Nephron progenitor cell (in vitro differentiated cells): ENCODE measurements at regions not wholly inside any gene's neighbourhood (a gene's known extent, or its start where the extent isn't known, plus 50 kb on each side); places are given as distances from the start of the nearest gene placed in this dataset.
A peak's percentile ranks its signal among the peaks of the same experiment; 100 is the strongest.

ENCODE experiments used
- DNase-seq: peaks from one replicate; pipeline ENCODE4 v3.0.0; 2021
- H3K27ac Mint-ChIP-seq: 2 replicates; pipeline ENCODE4 v1.8.0; 2021; ENCODE audit warnings: mild to moderate bottlenecking, moderate library complexity, mixed read lengths
- H3K27me3 Mint-ChIP-seq: 2 replicates; pipeline ENCODE4 v1.8.0; 2021; ENCODE audit warnings: mild to moderate bottlenecking, low read depth, mixed read lengths; ENCODE audit not compliant: poor library complexity
- H3K36me3 Mint-ChIP-seq: 2 replicates; pipeline ENCODE4 v1.8.0; 2021; ENCODE audit warnings: low read depth, mixed read lengths
- H3K4me1 Mint-ChIP-seq: 2 replicates; pipeline ENCODE4 v1.8.0; 2021; ENCODE audit warnings: mixed read lengths
- H3K4me3 Mint-ChIP-seq: 2 replicates; pipeline ENCODE4 v1.8.0; 2021; ENCODE audit warnings: mild to moderate bottlenecking, moderate library complexity, mixed read lengths
- H3K9me3 Mint-ChIP-seq: 2 replicates; pipeline ENCODE4 v1.8.0; 2021; ENCODE audit warnings: mild to moderate bottlenecking, moderate library complexity, mixed read lengths
- CTCF ChIP-seq: fragments of 200-600 bp; sonication (generic); IDR thresholded peaks from 2 replicates; pipeline ENCODE4 v1.5.0; 2021; ENCODE audit warnings: antibody characterized with exemption

GRCh38 chr1:60982539-60982938, 99.8 kb upstream of the NFIA start:
- H3K4me3 Mint-ChIP-seq = no peak overlapping the region
- no peak for DNase-seq
- peaks cover 3% of the 10 kb centered on the region for H3K27me3 Mint-ChIP-seq
- peaks cover 17% of the 10 kb centered on the region for H3K4me1 Mint-ChIP-seq
- no peak overlapping the region for H3K27ac Mint-ChIP-seq
- H3K9me3 Mint-ChIP-seq = no peaks in the 10 kb centered on the region
- no peaks in the 10 kb centered on the region for H3K36me3 Mint-ChIP-seq
- TF ChIP-seq CTCF = no peak

GRCh38 chr1:60981357-60981756, 101.0 kb upstream of the NFIA start:
- Mint-ChIP-seq H3K27me3 (peaks cover 3% of the 10 kb centered on the region), H3K27ac (no peak overlapping the region)

GRCh38 chr1:60978421-60979357, 103.7 kb upstream of the NFIA start:
- Mint-ChIP-seq H3K4me3 (no peak overlapping the region), H3K27me3 (peaks cover 13% of the 10 kb centered on the region), H3K27ac (no peak overlapping the region), H3K9me3 (no peaks in the 10 kb centered on the region), H3K36me3 (no peaks in the 10 kb centered on the region), H3K4me1 (peaks cover 16% of the 10 kb centered on the region)
- TF ChIP-seq CTCF = peak; percentile 29
- DNase-seq = no peak

More at GRCh38 chr1:60981357-60981756, 101.0 kb upstream of the NFIA start:
- H3K36me3 Mint-ChIP-seq = no peaks in the 10 kb centered on the region
- peaks cover 17% of the 10 kb centered on the region for H3K4me1 Mint-ChIP-seq
- DNase-seq = no peak
- H3K4me3 Mint-ChIP-seq = no peak overlapping the region
- TF ChIP-seq CTCF = no peak
- H3K9me3 Mint-ChIP-seq = no peaks in the 10 kb centered on the region

- no peak overlapping the region for H3K4me3 Mint-ChIP-seq
- H3K4me1 Mint-ChIP-seq = peaks cover 14% of the 10 kb centered on the region
- TF ChIP-seq CTCF = no peak
- no peaks in the 10 kb centered on the region for H3K9me3 Mint-ChIP-seq
- no peaks in the 10 kb centered on the region for H3K36me3 Mint-ChIP-seq
- peaks cover 13% of the 10 kb centered on the region for H3K27me3 Mint-ChIP-seq
- H3K27ac Mint-ChIP-seq = no peak overlapping the region
- DNase-seq = no peak
Measured at GRCh38 chr1:60977661-60978060, 104.7 kb upstream of the NFIA start.

- no peak overlapping the region for H3K4me3 Mint-ChIP-seq
- H3K27ac Mint-ChIP-seq = no peak overlapping the region
- peaks cover 29% of the 10 kb centered on the region for H3K4me1 Mint-ChIP-seq
- H3K36me3 Mint-ChIP-seq = no peaks in the 10 kb centered on the region
- no peak for TF ChIP-seq CTCF
- no peaks in the 10 kb centered on the region for H3K9me3 Mint-ChIP-seq
- peaks cover 13% of the 10 kb centered on the region for H3K27me3 Mint-ChIP-seq
- no peak for DNase-seq
Measured at GRCh38 chr1:60974524-60975372, 107.6 kb upstream of the NFIA start.
